ENCODE measurements at regions not wholly inside any gene's neighbourhood (a gene's known extent, or its start where the extent isn't known, plus 50 kb on each side); places are given as distances from the start of the nearest gene placed in this dataset.

GRCh38 chr1:25081496-25081895 is 150.8 kb downstream of the SYF2 start:
- TF ChIP-seq CTCF (conservative IDR thresholded peaks at IDR 0.05; ENCODE audit: low read length) (no peak), EZH2phosphoT487 (IDR thresholded peaks at IDR 0.05; ENCODE audit: borderline replicate concordance, low read depth, low read length) (no peak)
